Gastrocnemius medialis (tissue), 4 donors: ENCODE measurements at regions not wholly inside any gene's neighbourhood (a gene's known extent, or its start where the extent isn't known, plus 50 kb on each side); places are given as distances from the start of the nearest gene placed in this dataset.

ENCODE experiments used
- ATAC-seq, 2 donors: fragments of 150-250 bp; one replicate each; pipeline ENCODE4 v1.9.1; 2016
- DNase-seq, 2 donors: peaks; one replicate each; pipeline ENCODE4 v3.0.0-alpha.2; 2019
- H3K27ac ChIP-seq, 4 donors: fragments of 200-600 bp; sonication (generic); 1 replicate in 1 of 4; 2 replicates in 3 of 4; pipeline ENCODE4 v1.5.1; 2016 to 2018; ENCODE audit warnings: mild to moderate bottlenecking in 2 of 4, moderate library complexity in 1 of 4
- H3K27me3 ChIP-seq, 3 donors: fragments of 200-600 bp; sonication (generic) in 2 of 3; 1 replicate in 1 of 3; 2 replicates in 2 of 3; pipeline versions ENCODE4 v1.5.1 to v1.6.0; 2016 to 2019; ENCODE audit warnings: mild to moderate bottlenecking in 1 of 3, moderate library complexity in 1 of 3
- H3K36me3 ChIP-seq, 2 donors: fragments of 200-600 bp; sonication (generic) in 1 of 2; one replicate each; pipeline ENCODE4 v1.5.1; 2017 to 2018
- H3K4me1 ChIP-seq, 2 donors: fragments of 200-600 bp; sonication (generic) in 1 of 2; one replicate each; pipeline ENCODE4 v1.5.1; 2016 to 2017; ENCODE audit warnings: mild to moderate bottlenecking in 2 of 2
- H3K4me3 ChIP-seq, 4 donors: fragments of 200-600 bp; sonication (generic) in 3 of 4; 1 replicate in 1 of 4; 2 replicates in 3 of 4; pipeline ENCODE4 v1.5.1; 2016 to 2019; ENCODE audit warnings: mild to moderate bottlenecking in 2 of 4
- H3K9me3 ChIP-seq, 3 donors: fragments of 200-600 bp; sonication (generic) in 2 of 3; 1 replicate in 1 of 3; 2 replicates in 2 of 3; pipeline ENCODE4 v1.5.1; 2016 to 2019
- CTCF ChIP-seq, 5 experiments: fragments of 450-650 bp in 3 of 5; fragments of 200-600 bp in 2 of 5; sonication (generic) in 2 of 5; IDR thresholded peaks in 4 of 5; conservative IDR thresholded peaks in 1 of 5; 1 replicate in 4 of 5; 2 replicates in 1 of 5; pipeline ENCODE4 v1.5.1; 2016 to 2019; ENCODE audit warnings: antibody characterized with exemption in 5 of 5, mild to moderate bottlenecking in 3 of 5, moderate library complexity in 3 of 5
- POLR2A ChIP-seq, 2 donors: fragments of 450-650 bp; IDR thresholded peaks; one replicate each; pipeline ENCODE4 v1.6.1; 2017; ENCODE audit warnings: antibody characterized with exemption in 2 of 2, mild to moderate bottlenecking in 2 of 2, moderate library complexity in 2 of 2
- in situ Hi-C, 4 donors: fragments of 200-750 bp; cut with MboI; loops; one replicate each; pipeline versions ENCODE4 v1.15.0 to v1.8.0; 2017; ENCODE audit warnings: low sequenced_read_pairs in 4 of 4
- intact Hi-C: fragments of 100-400 bp; cut with DNase I; formaldehyde crosslinking; loops from one replicate; pipeline ENCODE4 v1.15.1; 2023; ENCODE audit warnings: low total_unique reads

- TF ChIP-seq CTCF (IDR thresholded peaks at IDR 0.05 in 4 of 5, conservative IDR thresholded peaks at IDR 0.05 in 1 of 5): no peak
- TF ChIP-seq POLR2A (IDR thresholded peaks at IDR 0.05): no peak
- no peak overlapping the region for H3K4me3 ChIP-seq
- no peak overlapping the region for H3K27ac ChIP-seq
- no peaks in the 10 kb centered on the region for H3K9me3 ChIP-seq
- no peaks in the 10 kb centered on the region for H3K27me3 ChIP-seq
- no peak for ATAC-seq
- in situ Hi-C loops: no loop called here
- H3K36me3 ChIP-seq: no peaks in the 10 kb centered on the region
- H3K4me1 ChIP-seq: no peaks in the 10 kb centered on the region
- intact Hi-C loops: no loop called here
- no peak for DNase-seq
Observed at GRCh38 chr10:47088656-47089354, 177.6 kb downstream of the PTPN20 start.

- Histone ChIP-seq H3K27ac (no peak overlapping the region), H3K27me3 (no peaks in the 10 kb centered on the region), H3K4me3 (no peak overlapping the region), H3K36me3 (no peaks in the 10 kb centered on the region), H3K4me1 (no peaks in the 10 kb centered on the region), H3K9me3 (no peaks in the 10 kb centered on the region)
- intact Hi-C loops: no loop called here
- ATAC-seq (no peak), DNase-seq (no peak)
- in situ Hi-C loops: no loop called here
- TF ChIP-seq POLR2A (IDR thresholded peaks at IDR 0.05): no peak
- no peak for TF ChIP-seq CTCF (IDR thresholded peaks at IDR 0.05 in 4 of 5, conservative IDR thresholded peaks at IDR 0.05 in 1 of 5)
Observed at GRCh38 chr10:47090042-47090441, 178.8 kb downstream of the PTPN20 start.

GRCh38 chr10:47090903-47091302 is 179.7 kb downstream of the PTPN20 start:
- no peak overlapping the region for H3K27ac ChIP-seq
- H3K9me3 ChIP-seq: no peaks in the 10 kb centered on the region
- TF ChIP-seq POLR2A (IDR thresholded peaks at IDR 0.05) (no peak), CTCF (IDR thresholded peaks at IDR 0.05 in 4 of 5, conservative IDR thresholded peaks at IDR 0.05 in 1 of 5) (no peak)
- H3K36me3 ChIP-seq: no peaks in the 10 kb centered on the region
- DNase-seq: no peak
- H3K27me3 ChIP-seq: no peaks in the 10 kb centered on the region
- intact Hi-C loops: no loop called here
- ATAC-seq: no peak
- in situ Hi-C loops: no loop called here
- no peak overlapping the region for H3K4me3 ChIP-seq
- H3K4me1 ChIP-seq: no peaks in the 10 kb centered on the region

GRCh38 chr10:47091421-47091820 is 180.2 kb downstream of the PTPN20 start:
- TF ChIP-seq POLR2A (IDR thresholded peaks at IDR 0.05): no peak
- no peaks in the 10 kb centered on the region for H3K9me3 ChIP-seq
- H3K27me3 ChIP-seq: no peaks in the 10 kb centered on the region
- no peaks in the 10 kb centered on the region for H3K36me3 ChIP-seq
- no peak for ATAC-seq
- intact Hi-C loops: no loop called here
- no peak overlapping the region for H3K27ac ChIP-seq
- in situ Hi-C loops: no loop called here
- H3K4me1 ChIP-seq: no peaks in the 10 kb centered on the region
- no peak overlapping the region for H3K4me3 ChIP-seq
- DNase-seq: no peak

- TF ChIP-seq POLR2A (IDR thresholded peaks at IDR 0.05) (no peak), CTCF (IDR thresholded peaks at IDR 0.05 in 4 of 5, conservative IDR thresholded peaks at IDR 0.05 in 1 of 5) (no peak)
- in situ Hi-C loops: no loop called here
- Histone ChIP-seq H3K27ac (no peak overlapping the region), H3K4me3 (no peak overlapping the region), H3K4me1 (no peaks in the 10 kb centered on the region), H3K27me3 (no peaks in the 10 kb centered on the region), H3K36me3 (no peaks in the 10 kb centered on the region), H3K9me3 (no peaks in the 10 kb centered on the region)
- DNase-seq: no peak
- intact Hi-C loops: no loop called here
- ATAC-seq: peak in 1 of 2 donors; percentile 11
Observed at GRCh38 chr10:47092376-47092775, 181.1 kb downstream of the PTPN20 start.
